Upper lobe of right lung (tissue), 1 donor: ENCODE measurements at regions not wholly inside any gene's neighbourhood (a gene's known extent, or its start where the extent isn't known, plus 50 kb on each side); places are given as distances from the start of the nearest gene placed in this dataset.

Source experiments
- ATAC-seq: fragments of 200-7000 bp; cut with Tn5 transposase; one replicate; pipeline ENCODE4 v1.9.1; 2020; ENCODE audit warnings: mild to moderate bottlenecking, moderate library complexity
- DNase-seq: peaks from one replicate; pipeline ENCODE4 v3.0.0-alpha.2; 2020
- H3K27ac ChIP-seq: fragments of 200-600 bp; one replicate; pipeline ENCODE4 v1.8.0; 2022
- H3K27me3 ChIP-seq: fragments of 200-600 bp; one replicate; pipeline ENCODE4 v1.8.0; 2022; ENCODE audit warnings: mild to moderate bottlenecking
- H3K36me3 ChIP-seq: fragments of 200-600 bp; one replicate; pipeline ENCODE4 v1.8.0; 2022
- H3K4me1 ChIP-seq: fragments of 200-600 bp; one replicate; pipeline ENCODE4 v1.8.0; 2022
- H3K4me3 ChIP-seq: fragments of 200-600 bp; one replicate; pipeline ENCODE4 v1.8.0; 2022; ENCODE audit warnings: mild to moderate bottlenecking
- H3K9me3 ChIP-seq: fragments of 200-600 bp; one replicate; pipeline ENCODE4 v1.8.0; 2022
- intact Hi-C: fragments of 100-400 bp; cut with DNase I; formaldehyde crosslinking; loops from one replicate; pipeline ENCODE4 v1.11.0; 2022
- TF ChIP-seq, protein P1 (sequence below): fragments of 200-600 bp; IDR thresholded peaks from one replicate; pipeline ENCODE4 v1.8.0; 2022; ENCODE audit warnings: antibody characterized with exemption
- donor health status: DM: no; HTN: yes; CAD: no; lungs with severe emphysema.

DNA sequence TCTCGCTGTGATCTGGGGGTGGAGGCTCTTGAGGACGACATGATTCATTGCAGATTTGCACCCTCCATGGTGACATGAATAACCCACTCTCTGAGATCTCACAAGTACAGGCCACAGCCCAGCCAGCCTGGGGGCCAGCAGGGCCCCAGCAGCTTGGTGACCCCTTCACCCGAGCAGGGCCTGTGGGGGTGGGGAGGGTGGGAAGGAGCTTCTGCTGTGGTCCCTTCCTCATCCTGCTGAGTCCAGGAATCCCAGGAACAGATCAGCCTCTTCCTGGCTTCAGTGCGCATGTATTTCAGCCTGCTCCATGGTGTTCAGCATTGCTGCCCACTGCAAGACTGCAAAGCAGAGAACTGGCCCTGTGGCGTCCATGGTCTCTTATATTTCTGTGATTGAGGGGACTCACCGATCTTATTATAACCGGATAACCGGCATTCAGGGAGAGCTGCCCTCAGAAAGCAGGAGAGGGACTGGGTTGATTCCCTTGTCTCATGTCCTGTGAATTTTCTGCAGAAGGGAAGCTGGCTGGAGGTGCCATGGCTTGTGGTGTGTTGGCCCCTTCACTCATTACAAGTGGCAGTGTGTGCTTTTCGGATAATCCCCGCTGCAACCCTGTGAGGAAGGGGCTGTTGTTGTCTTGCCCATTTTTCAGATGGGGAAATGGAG lies 118.8 kb upstream of the FRMD1 start:
- TF ChIP-seq, protein P1, sequence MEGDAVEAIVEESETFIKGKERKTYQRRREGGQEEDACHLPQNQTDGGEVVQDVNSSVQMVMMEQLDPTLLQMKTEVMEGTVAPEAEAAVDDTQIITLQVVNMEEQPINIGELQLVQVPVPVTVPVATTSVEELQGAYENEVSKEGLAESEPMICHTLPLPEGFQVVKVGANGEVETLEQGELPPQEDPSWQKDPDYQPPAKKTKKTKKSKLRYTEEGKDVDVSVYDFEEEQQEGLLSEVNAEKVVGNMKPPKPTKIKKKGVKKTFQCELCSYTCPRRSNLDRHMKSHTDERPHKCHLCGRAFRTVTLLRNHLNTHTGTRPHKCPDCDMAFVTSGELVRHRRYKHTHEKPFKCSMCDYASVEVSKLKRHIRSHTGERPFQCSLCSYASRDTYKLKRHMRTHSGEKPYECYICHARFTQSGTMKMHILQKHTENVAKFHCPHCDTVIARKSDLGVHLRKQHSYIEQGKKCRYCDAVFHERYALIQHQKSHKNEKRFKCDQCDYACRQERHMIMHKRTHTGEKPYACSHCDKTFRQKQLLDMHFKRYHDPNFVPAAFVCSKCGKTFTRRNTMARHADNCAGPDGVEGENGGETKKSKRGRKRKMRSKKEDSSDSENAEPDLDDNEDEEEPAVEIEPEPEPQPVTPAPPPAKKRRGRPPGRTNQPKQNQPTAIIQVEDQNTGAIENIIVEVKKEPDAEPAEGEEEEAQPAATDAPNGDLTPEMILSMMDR, result no peak
- intact Hi-C loops, result no loop called here
- no peaks in the 10 kb centered on the region for H3K27me3 ChIP-seq
- no peaks in the 10 kb centered on the region for H3K36me3 ChIP-seq
- DNase-seq (peak; percentile 46), ATAC-seq (no peak)
- H3K4me3 ChIP-seq, result no peak overlapping the region
- H3K27ac ChIP-seq, result no peak overlapping the region
- H3K9me3 ChIP-seq, result no peaks in the 10 kb centered on the region
- H3K4me1 ChIP-seq, result no peaks in the 10 kb centered on the region

DNA sequence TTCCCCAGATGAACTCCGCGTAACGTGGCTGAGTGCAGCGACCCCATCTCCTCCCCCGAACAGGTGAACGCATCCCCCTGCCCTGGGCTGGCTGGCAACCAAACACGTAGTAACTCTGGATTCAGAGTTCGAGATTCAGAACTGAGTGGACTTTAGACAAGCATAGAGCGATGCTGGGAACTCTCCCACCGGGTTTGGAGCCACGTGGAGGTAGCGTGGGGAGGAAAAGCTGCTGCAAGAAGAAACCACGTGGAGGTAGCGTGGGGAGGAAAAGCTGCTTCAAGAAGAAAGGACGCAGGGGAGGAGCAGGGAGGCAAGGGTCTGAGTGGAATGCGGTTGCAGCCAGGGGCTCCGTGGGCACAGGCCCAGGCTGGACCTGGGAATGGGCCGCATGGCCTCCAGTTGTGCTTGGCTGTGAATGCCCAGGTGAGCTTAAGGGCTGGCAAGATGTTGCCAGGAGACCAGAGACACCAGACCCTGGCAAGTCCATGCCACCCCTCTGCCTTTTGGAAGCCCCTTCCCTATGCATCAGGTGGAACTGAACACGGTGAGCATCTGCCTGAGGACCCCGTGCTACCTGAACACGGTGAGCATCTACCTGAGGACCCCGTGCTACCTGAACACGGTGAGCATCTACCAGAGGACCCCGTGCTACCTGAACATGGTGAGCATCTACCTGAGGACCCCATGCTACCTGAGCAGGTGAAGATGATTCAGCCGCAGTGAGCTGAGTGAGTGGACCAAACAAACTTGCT lies 118.0 kb upstream of the FRMD1 start:
- Histone ChIP-seq H3K4me1 (no peaks in the 10 kb centered on the region), H3K4me3 (no peak overlapping the region), H3K36me3 (no peaks in the 10 kb centered on the region), H3K27me3 (no peaks in the 10 kb centered on the region), H3K27ac (no peak overlapping the region), H3K9me3 (no peaks in the 10 kb centered on the region)
- DNase-seq (peak; percentile 47), ATAC-seq (no peak)
- intact Hi-C loops, result no loop called here
- TF ChIP-seq, protein P1, result no peak

DNA sequence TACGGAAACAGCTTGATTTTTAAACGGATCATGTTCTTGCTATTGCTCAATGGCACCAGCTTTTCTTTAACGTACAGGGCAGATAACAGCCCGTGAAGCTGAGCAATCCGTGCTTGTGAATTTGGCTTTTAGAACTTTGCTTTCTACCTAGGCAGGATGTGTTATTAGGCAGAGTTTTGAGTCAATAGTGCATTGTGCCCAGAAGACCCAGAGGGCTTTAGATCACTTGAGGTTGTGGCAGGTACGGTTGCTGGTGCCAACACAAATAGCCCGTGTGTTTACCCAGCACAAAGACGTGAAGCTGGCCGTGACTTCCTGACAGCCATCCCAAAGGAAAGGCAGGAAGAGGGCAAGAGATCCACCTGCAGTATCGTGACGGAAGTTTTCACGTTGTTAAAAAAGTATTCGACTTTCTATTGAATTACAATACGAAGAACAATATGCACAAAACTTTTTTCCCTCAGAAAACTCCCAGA lies 117.4 kb upstream of the FRMD1 start:
- no peak overlapping the region for H3K27ac ChIP-seq
- TF ChIP-seq, protein P1, result no peak
- no peaks in the 10 kb centered on the region for H3K27me3 ChIP-seq
- no peaks in the 10 kb centered on the region for H3K4me1 ChIP-seq
- intact Hi-C loops, result no loop called here
- peak; percentile 82 for ATAC-seq
- DNase-seq, result peak; percentile 76
- no peaks in the 10 kb centered on the region for H3K36me3 ChIP-seq
- no peaks in the 10 kb centered on the region for H3K9me3 ChIP-seq
- no peak overlapping the region for H3K4me3 ChIP-seq

DNA sequence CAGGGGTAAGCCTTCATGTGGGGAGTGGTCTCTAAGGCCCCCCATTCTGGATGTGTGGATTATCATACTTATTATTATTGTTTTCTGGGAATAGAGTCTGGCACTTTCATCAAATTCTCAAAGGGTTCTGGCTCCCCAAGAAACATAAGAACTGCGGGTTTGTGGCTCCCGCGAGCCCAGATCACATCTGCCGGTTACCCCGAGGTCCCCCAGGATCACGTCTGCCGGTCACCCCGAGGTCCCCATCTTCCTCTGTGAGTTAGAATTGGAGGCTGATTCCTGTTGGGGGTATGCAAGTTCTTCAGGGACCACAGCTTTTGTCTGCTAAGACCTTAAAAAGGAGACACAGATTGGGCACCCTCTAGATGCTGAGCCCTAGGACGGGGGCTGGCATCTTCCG lies 116.7 kb upstream of the FRMD1 start:
- DNase-seq (peak; percentile 23), ATAC-seq (no peak)
- Histone ChIP-seq H3K4me1 (no peaks in the 10 kb centered on the region), H3K27me3 (no peaks in the 10 kb centered on the region), H3K9me3 (no peaks in the 10 kb centered on the region), H3K27ac (no peak overlapping the region), H3K4me3 (no peak overlapping the region), H3K36me3 (no peaks in the 10 kb centered on the region)
- intact Hi-C loops, result no loop called here
- TF ChIP-seq, protein P1, result no peak

DNA sequence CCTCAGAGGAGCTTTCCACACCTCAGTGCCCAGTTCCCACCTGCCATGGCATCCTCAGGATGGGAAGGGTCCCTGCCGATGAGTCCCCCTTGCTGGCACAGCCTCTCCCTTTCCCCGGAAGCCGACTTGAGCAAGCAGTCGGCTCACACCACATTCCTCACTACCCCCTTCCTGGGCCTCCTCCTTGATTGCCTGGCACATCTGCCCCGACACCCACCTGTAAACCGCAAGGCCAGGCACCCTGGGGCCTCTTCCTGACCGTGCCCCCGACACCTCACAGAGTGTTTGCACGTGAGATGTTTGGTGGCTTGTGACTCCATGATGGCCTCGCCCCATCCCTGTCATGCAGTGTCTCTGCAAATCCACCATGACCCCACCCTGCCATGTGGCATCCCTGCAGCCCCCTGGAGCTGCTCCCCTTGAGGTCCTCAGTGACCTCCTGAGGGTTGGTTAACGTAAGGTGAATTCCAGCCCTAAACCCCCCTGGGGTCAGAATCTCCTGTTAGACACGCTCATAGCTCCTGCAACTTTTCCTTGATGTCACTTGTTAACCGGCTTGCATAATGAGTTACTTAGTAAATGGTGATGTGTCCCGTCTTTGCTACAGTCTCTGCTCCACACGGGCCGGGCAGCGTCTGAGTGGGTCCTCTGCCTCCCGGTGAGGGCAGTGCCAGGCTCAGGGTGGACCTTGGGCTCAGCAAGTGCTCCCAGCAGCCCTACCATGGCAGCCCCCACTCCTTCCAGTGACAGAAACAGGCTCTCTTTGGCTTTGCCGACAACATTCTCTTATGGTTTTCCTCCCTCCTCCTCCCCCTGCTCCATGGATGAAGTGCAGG lies 115.9 kb upstream of the FRMD1 start:
- intact Hi-C loops, result no loop called here
- no peaks in the 10 kb centered on the region for H3K9me3 ChIP-seq
- ATAC-seq (no peak), DNase-seq (peak; percentile 55)
- H3K4me1 ChIP-seq, result no peaks in the 10 kb centered on the region
- H3K4me3 ChIP-seq, result no peak overlapping the region
- no peaks in the 10 kb centered on the region for H3K36me3 ChIP-seq
- H3K27ac ChIP-seq, result no peak overlapping the region
- no peaks in the 10 kb centered on the region for H3K27me3 ChIP-seq
- TF ChIP-seq, protein P1, result no peak
